Body of pancreas (tissue), 4 donors: ENCODE measurements at regions not wholly inside any gene's neighbourhood (a gene's known extent, or its start where the extent isn't known, plus 50 kb on each side); places are given as distances from the start of the nearest gene placed in this dataset.

Source experiments
- ATAC-seq: fragments of 150-250 bp; one replicate; pipeline ENCODE4 v1.9.1; 2016
- DNase-seq, 4 donors: peaks; one replicate each; pipeline ENCODE4 v3.0.0-alpha.2; 2019
- H3K27ac ChIP-seq, 4 donors: fragments of 200-600 bp; sonication (generic); 1 replicate in 3 of 4; 2 replicates in 1 of 4; pipeline versions ENCODE4 v1.5.1 to v1.6.1; 2016 to 2019; ENCODE audit warnings: mild to moderate bottlenecking in 1 of 4, mixed read lengths in 1 of 4, moderate library complexity in 1 of 4
- H3K27me3 ChIP-seq, 2 donors: fragments of 200-600 bp; sonication (generic); one replicate each; pipeline ENCODE4 v1.6.0; 2016; ENCODE audit warnings: mild to moderate bottlenecking in 1 of 2
- H3K36me3 ChIP-seq, 2 donors: fragments of 200-600 bp; sonication (generic); replicated peaks in 1 of 2; 2 replicates each; pipeline ENCODE4 v1.5.1; 2016; ENCODE audit warnings: low read depth in 2 of 2; ENCODE audit not compliant: insufficient read depth in 1 of 2
- H3K4me1 ChIP-seq: fragments of 200-600 bp; sonication (generic); one replicate; pipeline ENCODE4 v1.6.0; 2016
- H3K4me3 ChIP-seq, 2 donors: fragments of 200-600 bp; sonication (generic); 1 replicate in 1 of 2; 2 replicates in 1 of 2; pipeline ENCODE4 v1.5.1; 2016 to 2019
- H3K9me3 ChIP-seq, 3 donors: fragments of 200-600 bp; sonication (generic); 1 replicate in 2 of 3; 2 replicates in 1 of 3; pipeline ENCODE4 v1.5.1; 2016
- POLR2A ChIP-seq, 3 donors: fragments of 450-650 bp; IDR thresholded peaks; one replicate each; pipeline ENCODE4 v1.6.1; 2016; ENCODE audit warnings: antibody characterized with exemption in 3 of 3, mild to moderate bottlenecking in 2 of 3
- WGBS, 2 donors: methylation state at CpG; one replicate each; pipeline ENCODE4 v1.1.5; 2017; 5-methylcytosine and 5-hydroxymethylcytosine counted together
- intact Hi-C: fragments of 100-400 bp; cut with DNase I; formaldehyde crosslinking; loops from one replicate; pipeline ENCODE4 v1.15.1; 2023
- TF ChIP-seq, protein P1 (sequence below), 7 experiments: fragments of 450-650 bp in 4 of 7; fragments of 200-600 bp in 3 of 7; sonication (generic) in 3 of 7; IDR thresholded peaks; one replicate each; pipeline ENCODE4 v1.5.1; 2016 to 2019; ENCODE audit warnings: antibody characterized with exemption in 7 of 7

DNA sequence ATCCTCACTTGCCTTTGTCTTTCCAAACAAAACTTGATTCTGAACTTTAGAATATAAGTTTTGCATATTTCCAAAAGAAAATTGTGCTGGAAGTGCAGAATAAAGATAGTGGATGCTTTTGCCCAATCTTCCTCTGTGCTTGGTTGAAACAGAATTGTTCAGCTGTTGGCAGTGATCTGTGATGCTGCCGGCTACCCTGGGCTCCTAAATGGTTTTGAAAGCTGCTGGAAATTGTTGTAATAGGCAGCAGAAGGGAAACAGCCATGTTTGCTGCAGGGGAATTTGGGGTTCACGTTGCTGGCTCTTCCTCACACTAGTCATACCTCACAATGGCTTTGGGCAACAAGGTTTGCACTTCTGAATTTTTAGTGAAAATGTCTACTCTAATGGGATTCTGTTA is 398.0 kb downstream of the RAPGEF2 start:
- WGBS, 2 donors: 81 to 86% methylated on average over 2 of the region's 2 CpGs
- no peak overlapping the region for H3K27ac ChIP-seq
- peaks cover 7% of the 10 kb centered on the region for H3K4me1 ChIP-seq
- no peaks in the 10 kb centered on the region for H3K27me3 ChIP-seq
- no peak overlapping the region for H3K4me3 ChIP-seq
- intact Hi-C loops: no loop called here
- TF ChIP-seq, protein P1, sequence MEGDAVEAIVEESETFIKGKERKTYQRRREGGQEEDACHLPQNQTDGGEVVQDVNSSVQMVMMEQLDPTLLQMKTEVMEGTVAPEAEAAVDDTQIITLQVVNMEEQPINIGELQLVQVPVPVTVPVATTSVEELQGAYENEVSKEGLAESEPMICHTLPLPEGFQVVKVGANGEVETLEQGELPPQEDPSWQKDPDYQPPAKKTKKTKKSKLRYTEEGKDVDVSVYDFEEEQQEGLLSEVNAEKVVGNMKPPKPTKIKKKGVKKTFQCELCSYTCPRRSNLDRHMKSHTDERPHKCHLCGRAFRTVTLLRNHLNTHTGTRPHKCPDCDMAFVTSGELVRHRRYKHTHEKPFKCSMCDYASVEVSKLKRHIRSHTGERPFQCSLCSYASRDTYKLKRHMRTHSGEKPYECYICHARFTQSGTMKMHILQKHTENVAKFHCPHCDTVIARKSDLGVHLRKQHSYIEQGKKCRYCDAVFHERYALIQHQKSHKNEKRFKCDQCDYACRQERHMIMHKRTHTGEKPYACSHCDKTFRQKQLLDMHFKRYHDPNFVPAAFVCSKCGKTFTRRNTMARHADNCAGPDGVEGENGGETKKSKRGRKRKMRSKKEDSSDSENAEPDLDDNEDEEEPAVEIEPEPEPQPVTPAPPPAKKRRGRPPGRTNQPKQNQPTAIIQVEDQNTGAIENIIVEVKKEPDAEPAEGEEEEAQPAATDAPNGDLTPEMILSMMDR (IDR thresholded peaks at IDR 0.05): no peak
- TF ChIP-seq POLR2A (IDR thresholded peaks at IDR 0.05): no peak
- no peaks in the 10 kb centered on the region for H3K36me3 ChIP-seq
- no peak for DNase-seq
- H3K9me3 ChIP-seq: no peaks in the 10 kb centered on the region
- ATAC-seq: no peak

DNA sequence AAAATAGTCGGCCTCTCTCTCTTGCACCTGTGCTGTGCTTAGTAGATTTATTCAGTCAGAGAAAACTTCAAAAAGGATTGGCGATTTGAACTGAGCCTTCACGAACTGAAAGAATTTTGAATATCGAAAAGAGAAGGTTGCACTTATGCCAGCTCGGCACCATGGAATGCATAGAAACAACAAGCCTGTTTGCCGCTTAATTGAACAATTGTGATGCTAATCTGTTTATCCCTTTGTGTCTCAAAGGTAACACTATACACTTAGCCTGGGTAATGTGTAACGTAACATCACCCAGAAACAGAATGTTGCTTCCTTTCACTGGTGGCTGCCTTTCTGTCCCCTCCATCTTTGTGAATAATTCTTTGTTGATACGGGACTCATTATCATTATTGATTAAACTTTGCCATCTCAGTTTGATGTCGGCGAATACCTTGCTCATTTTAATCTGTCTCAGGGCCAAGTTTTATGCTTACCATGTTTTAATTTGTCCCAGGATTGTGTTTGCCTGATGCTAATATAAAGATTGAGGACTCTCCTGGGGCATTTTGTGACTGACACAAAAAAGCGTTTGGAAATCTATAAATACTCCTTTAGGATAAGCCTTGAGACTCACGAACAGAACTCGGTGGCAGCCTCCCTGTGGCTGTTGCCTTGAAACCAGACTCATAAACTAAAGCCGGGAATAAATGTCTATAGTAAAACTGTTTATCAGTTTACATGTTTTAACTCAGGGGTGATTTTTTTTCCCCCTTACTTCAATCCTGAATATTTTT is 400.5 kb downstream of the RAPGEF2 start:
- Histone ChIP-seq H3K27ac (no peak overlapping the region), H3K27me3 (no peaks in the 10 kb centered on the region), H3K36me3 (no peaks in the 10 kb centered on the region), H3K4me3 (no peak overlapping the region), H3K9me3 (no peaks in the 10 kb centered on the region), H3K4me1 (peaks cover 4% of the 10 kb centered on the region)
- TF ChIP-seq POLR2A (IDR thresholded peaks at IDR 0.05): no peak
- TF ChIP-seq, protein P1 (IDR thresholded peaks at IDR 0.05): no peak
- intact Hi-C loops: no loop called here
- 58 to 64% methylated on average over 14 of the region's 14 CpGs for WGBS, 2 donors
- ATAC-seq (no peak), DNase-seq (no peak)

DNA sequence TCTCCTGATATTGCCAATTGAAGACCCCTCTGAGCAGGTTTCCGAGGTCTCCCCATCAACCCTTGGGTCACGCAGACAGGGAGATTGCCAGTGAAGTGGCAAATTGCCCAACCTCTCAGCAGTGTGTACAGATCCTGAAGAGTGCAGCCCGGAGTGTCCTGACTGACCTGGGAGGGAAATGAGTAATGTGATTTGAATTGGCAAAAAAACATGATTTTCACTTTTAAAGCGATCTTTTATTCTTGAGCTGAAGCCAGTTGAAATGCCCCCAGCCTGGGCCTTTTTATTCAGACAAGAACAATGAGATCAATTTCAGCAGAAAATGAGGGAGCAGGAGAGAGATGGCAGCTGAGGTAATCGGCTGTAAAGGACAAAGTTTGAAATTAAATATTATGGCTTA is 401.8 kb downstream of the RAPGEF2 start:
- Histone ChIP-seq H3K9me3 (no peaks in the 10 kb centered on the region), H3K4me3 (no peak overlapping the region), H3K36me3 (no peaks in the 10 kb centered on the region), H3K27ac (no peak overlapping the region), H3K27me3 (no peaks in the 10 kb centered on the region), H3K4me1 (no peaks in the 10 kb centered on the region)
- WGBS, 2 donors: 44 to 46% methylated on average over 5 of the region's 5 CpGs
- no peak for ATAC-seq
- DNase-seq: peak in 2 of 4 donors; percentile 15 to 34
- intact Hi-C loops: no loop called here
- TF ChIP-seq POLR2A (IDR thresholded peaks at IDR 0.05): no peak
- TF ChIP-seq, protein P1 (IDR thresholded peaks at IDR 0.05): no peak

DNA sequence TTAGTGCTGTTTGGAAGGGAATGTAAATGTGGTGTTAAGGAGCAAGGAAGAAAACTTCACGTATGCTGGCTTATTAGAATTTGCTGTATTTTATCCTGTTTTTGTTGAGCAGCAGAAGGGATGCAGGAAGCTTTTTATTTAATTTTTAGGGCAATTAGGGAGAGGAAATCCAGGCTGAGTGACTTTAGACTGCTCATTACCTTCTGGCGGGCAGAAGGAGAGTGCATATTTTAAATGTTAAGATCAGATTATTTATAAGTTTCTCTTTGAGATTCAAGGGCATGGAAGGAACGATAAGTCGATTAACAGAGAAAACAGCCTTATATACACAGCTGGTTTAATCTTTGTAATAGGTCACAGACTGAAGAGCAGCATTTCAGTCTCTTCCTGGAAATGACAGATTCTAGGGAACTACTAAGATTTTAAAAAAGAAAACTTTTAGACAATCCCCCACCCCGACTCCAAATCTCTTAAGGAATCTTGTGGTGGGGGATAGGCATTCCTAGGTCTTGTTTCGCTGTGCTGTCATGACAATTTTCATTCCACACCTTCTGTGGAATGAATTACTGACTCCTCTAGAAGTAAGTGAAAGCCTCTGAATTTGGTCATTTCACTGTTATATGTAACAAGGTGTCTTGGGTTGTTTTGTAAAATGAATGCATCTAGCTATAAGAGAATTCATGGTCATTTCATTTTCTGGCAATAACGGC is 402.5 kb downstream of the RAPGEF2 start:
- Histone ChIP-seq H3K9me3 (no peaks in the 10 kb centered on the region), H3K27me3 (no peaks in the 10 kb centered on the region), H3K4me1 (no peaks in the 10 kb centered on the region), H3K4me3 (no peak overlapping the region), H3K36me3 (no peaks in the 10 kb centered on the region), H3K27ac (no peak overlapping the region)
- intact Hi-C loops: no loop called here
- TF ChIP-seq POLR2A (IDR thresholded peaks at IDR 0.05): no peak
- TF ChIP-seq, protein P1 (IDR thresholded peaks at IDR 0.05): no peak
- ATAC-seq (no peak), DNase-seq (no peak)
- 52 to 54% methylated on average over 7 of the region's 7 CpGs for WGBS, 2 donors
